Astrocyte of the cerebellum (primary cell): ENCODE measurements at regions not wholly inside any gene's neighbourhood (a gene's known extent, or its start where the extent isn't known, plus 50 kb on each side); places are given as distances from the start of the nearest gene placed in this dataset.

ENCODE experiments used
- DNase-seq: peaks from one replicate; pipeline ENCODE4 v3.0.0-alpha.2; 2011; ENCODE audit warnings: low read depth
- H3K4me3 ChIP-seq: 2 replicates; pipeline ENCODE4 v1.5.1; 2011; ENCODE audit warnings: mild to moderate bottlenecking, low read depth, low read length, moderate library complexity
- in situ Hi-C: cut with HindIII; loops from 2 replicates; pipeline ENCODE4 v1.10.0; 2017; ENCODE audit warnings: low sequenced_read_pairs
- TF ChIP-seq, protein P1 (sequence below): IDR thresholded peaks from 2 replicates; pipeline ENCODE4 v1.5.1; 2012; ENCODE audit warnings: low read length, low read depth, moderate library complexity, mild to moderate bottlenecking; ENCODE audit errors: missing control alignments

- no peak for DNase-seq
- TF ChIP-seq, protein P1, sequence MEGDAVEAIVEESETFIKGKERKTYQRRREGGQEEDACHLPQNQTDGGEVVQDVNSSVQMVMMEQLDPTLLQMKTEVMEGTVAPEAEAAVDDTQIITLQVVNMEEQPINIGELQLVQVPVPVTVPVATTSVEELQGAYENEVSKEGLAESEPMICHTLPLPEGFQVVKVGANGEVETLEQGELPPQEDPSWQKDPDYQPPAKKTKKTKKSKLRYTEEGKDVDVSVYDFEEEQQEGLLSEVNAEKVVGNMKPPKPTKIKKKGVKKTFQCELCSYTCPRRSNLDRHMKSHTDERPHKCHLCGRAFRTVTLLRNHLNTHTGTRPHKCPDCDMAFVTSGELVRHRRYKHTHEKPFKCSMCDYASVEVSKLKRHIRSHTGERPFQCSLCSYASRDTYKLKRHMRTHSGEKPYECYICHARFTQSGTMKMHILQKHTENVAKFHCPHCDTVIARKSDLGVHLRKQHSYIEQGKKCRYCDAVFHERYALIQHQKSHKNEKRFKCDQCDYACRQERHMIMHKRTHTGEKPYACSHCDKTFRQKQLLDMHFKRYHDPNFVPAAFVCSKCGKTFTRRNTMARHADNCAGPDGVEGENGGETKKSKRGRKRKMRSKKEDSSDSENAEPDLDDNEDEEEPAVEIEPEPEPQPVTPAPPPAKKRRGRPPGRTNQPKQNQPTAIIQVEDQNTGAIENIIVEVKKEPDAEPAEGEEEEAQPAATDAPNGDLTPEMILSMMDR: no peak
- H3K4me3 ChIP-seq: no peak overlapping the region
- in situ Hi-C loops: no loop called here
Measured at GRCh38 chr11:134559602-134559962, 147.5 kb upstream of the B3GAT1 start.

DNA sequence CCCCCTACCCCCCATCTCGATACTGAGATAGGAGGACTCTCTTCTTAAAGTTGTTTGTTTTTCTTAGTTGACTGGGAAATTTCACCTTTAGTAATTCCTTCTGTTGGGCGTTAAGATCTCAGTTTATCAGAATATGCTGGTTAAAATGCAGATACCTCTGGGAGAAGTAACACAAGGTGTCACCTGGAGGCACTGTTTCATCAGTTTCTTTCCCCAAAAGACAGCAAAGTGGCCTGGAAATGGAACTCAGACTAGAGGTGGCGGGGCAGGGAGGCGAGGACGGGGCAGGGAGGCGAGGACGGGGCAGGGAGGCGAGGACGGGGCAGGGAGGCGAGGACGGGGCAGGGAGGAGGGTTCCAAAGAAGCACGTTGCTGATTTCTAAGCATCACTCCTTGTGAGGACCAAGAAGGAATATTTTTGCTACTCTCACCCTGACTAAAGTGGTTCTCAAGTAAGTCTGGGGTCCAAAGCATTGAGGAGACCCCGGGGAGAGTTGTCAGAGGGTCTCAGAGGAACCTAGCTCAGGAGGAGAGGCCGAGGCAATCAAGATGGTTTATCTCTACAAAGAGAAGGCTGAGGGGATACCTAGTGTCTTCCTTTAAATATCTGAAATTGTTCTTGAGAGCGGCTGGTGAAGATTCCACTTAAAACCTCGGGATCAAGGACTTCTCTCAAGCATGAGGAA is 147.0 kb upstream of the B3GAT1 start:
- in situ Hi-C loops: no loop called here
- DNase-seq: no peak
- no peak overlapping the region for H3K4me3 ChIP-seq
- TF ChIP-seq, protein P1: no peak

DNA sequence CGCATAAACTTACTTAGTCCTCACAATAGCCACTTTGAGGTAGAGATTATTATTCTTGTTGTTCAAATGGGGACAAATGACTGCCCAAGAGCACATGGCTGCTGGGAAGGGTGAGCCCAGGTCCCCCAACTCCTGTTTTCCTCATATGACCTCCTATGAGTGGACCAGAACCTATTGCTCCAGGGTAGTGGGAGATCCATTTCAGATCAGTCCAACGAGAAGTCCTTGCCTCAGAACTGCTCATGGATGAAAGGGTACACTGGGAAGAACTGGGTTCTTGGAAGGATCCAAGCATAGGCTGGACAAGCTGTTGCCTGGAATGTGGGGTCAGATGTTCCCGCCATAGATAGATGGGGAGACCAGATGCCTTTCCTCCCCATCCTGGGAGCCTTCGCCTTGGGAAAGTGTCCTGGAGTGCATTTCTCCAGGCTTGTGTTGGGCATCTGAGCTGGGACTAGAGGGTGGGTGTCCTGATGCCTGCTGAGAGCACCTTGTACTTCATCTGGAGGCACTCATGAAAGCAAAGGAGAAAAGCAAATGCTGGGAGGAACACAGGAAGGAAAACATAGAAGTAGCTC is 146.3 kb upstream of the B3GAT1 start:
- no peak for DNase-seq
- in situ Hi-C loops: no loop called here
- no peak overlapping the region for H3K4me3 ChIP-seq
- TF ChIP-seq, protein P1: no peak

GRCh38 chr11:134557571-134558257 is 145.7 kb upstream of the B3GAT1 start:
- TF ChIP-seq, protein P1: no peak
- H3K4me3 ChIP-seq: no peak overlapping the region
- DNase-seq: no peak
- in situ Hi-C loops: no loop called here

DNA sequence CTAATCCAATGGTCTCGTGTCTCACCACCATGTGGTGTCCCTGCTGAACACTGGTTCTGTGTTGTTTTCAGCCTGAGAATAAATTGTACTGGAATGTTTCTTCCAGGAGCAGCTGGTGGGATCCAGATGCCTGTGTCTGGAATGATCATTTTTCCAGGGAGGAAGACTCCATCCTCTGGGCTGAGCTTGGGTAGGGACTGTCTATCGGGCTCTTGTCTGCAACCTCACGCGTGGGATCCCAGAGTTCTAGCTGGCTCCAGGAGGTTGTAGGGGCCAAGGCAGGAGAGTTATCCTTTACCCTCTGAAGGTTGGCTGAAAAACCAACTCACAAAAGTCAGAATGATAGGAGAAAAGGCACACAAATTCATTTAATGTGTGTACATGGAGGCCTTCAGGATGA is 144.1 kb upstream of the B3GAT1 start:
- no peak overlapping the region for H3K4me3 ChIP-seq
- in situ Hi-C loops: no loop called here
- no peak for DNase-seq
- TF ChIP-seq, protein P1: no peak

- H3K4me3 ChIP-seq: no peak overlapping the region
- TF ChIP-seq, protein P1: no peak
- DNase-seq: no peak
- in situ Hi-C loops: no loop called here
Measured at GRCh38 chr11:134555510-134555909, 143.5 kb upstream of the B3GAT1 start.
